Activated CD8-positive, alpha-beta memory T cell treated with anti-CD3 and anti-CD28 coated beads for 48 hours (primary cell): ENCODE measurements at regions not wholly inside any gene's neighbourhood (a gene's known extent, or its start where the extent isn't known, plus 50 kb on each side); places are given as distances from the start of the nearest gene placed in this dataset.

Experiments
- DNase-seq, 3 experiments: peaks; one replicate each; pipeline ENCODE4 v3.0.0-alpha.2; 2020; ENCODE audit warnings: low read depth in 2 of 3, low spot score in 2 of 3

GRCh38 chr3:43948013-43948412 is 257.3 kb downstream of the ABHD5 start:
- DNase-seq: no peak

- DNase-seq: no peak
Observed at GRCh38 chr3:43949594-43949993, 258.9 kb downstream of the ABHD5 start.

GRCh38 chr3:43950775-43951174 is 260.0 kb downstream of the ABHD5 start:
- DNase-seq: no peak

GRCh38 chr3:43951813-43952212 is 261.1 kb downstream of the ABHD5 start:
- no peak for DNase-seq

- DNase-seq: no peak
Observed at GRCh38 chr3:43953380-43953779, 262.6 kb downstream of the ABHD5 start.

GRCh38 chr3:43953814-43954692 is 263.3 kb downstream of the ABHD5 start:
- DNase-seq: no peak

- no peak for DNase-seq
Observed at GRCh38 chr3:43956945-43957344, 266.2 kb downstream of the ABHD5 start.

- DNase-seq: no peak
Observed at GRCh38 chr3:43957553-43957952, 266.8 kb downstream of the ABHD5 start.

GRCh38 chr3:43958005-43958770 is 267.4 kb downstream of the ABHD5 start:
- no peak for DNase-seq

- DNase-seq: no peak
Observed at GRCh38 chr3:43958973-43959372, 268.2 kb downstream of the ABHD5 start.

GRCh38 chr3:43959498-43960447 is 269.0 kb downstream of the ABHD5 start:
- DNase-seq: no peak

GRCh38 chr3:43960448-43960840 is 269.7 kb downstream of the ABHD5 start:
- DNase-seq: no peak

GRCh38 chr3:43962043-43962442 is 271.3 kb downstream of the ABHD5 start:
- DNase-seq: no peak

- DNase-seq: no peak
Observed at GRCh38 chr3:43963208-43963607, 272.5 kb downstream of the ABHD5 start.

GRCh38 chr3:43964640-43965039 is 273.9 kb downstream of the ABHD5 start:
- no peak for DNase-seq

- DNase-seq: no peak
Observed at GRCh38 chr3:43965656-43966055, 274.9 kb downstream of the ABHD5 start.

GRCh38 chr3:43966126-43966525 is 275.4 kb downstream of the ABHD5 start:
- no peak for DNase-seq

GRCh38 chr3:43966530-43966929 is 275.2 kb upstream of the TOPAZ1 start:
- DNase-seq: no peak

- no peak for DNase-seq
Observed at GRCh38 chr3:43968465-43968864, 273.2 kb upstream of the TOPAZ1 start.

GRCh38 chr3:43969944-43970343 is 271.7 kb upstream of the TOPAZ1 start:
- no peak for DNase-seq

GRCh38 chr3:43970351-43970750 is 271.3 kb upstream of the TOPAZ1 start:
- no peak for DNase-seq
